ENCODE measurements at regions not wholly inside any gene's neighbourhood (a gene's known extent, or its start where the extent isn't known, plus 50 kb on each side); places are given as distances from the start of the nearest gene placed in this dataset.
A peak's percentile ranks its signal among the peaks of the same experiment; 100 is the strongest.

DNA sequence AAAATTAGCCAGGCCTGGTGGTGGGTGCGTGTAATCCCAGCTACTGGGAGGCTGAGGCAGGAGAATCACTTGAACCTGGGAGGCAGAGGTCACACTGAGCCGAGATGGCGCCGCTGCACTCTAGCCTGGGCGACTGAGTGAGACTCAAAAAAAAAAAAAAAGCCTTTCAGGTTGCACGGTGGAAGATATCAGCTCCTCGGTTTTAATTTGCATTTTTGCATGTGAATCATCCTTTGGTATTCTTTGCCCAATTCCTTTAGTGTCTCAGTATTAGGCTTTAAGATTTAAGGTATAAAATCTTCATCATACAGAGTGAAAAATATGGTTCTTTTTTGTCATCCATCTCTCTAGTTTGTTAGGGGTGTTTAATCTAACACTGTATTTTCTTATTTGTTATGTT, 173.6 kb upstream of the S1PR3 start:
- TF ChIP-seq, protein P1, sequence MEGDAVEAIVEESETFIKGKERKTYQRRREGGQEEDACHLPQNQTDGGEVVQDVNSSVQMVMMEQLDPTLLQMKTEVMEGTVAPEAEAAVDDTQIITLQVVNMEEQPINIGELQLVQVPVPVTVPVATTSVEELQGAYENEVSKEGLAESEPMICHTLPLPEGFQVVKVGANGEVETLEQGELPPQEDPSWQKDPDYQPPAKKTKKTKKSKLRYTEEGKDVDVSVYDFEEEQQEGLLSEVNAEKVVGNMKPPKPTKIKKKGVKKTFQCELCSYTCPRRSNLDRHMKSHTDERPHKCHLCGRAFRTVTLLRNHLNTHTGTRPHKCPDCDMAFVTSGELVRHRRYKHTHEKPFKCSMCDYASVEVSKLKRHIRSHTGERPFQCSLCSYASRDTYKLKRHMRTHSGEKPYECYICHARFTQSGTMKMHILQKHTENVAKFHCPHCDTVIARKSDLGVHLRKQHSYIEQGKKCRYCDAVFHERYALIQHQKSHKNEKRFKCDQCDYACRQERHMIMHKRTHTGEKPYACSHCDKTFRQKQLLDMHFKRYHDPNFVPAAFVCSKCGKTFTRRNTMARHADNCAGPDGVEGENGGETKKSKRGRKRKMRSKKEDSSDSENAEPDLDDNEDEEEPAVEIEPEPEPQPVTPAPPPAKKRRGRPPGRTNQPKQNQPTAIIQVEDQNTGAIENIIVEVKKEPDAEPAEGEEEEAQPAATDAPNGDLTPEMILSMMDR (IDR thresholded peaks at IDR 0.05; ENCODE audit: insufficient read depth, low read length): no peak
- no peak for DNase-seq (ENCODE audit: low read depth)
- no peak overlapping the region for H3K4me3 ChIP-seq (ENCODE audit: low read depth, low read length)

DNA sequence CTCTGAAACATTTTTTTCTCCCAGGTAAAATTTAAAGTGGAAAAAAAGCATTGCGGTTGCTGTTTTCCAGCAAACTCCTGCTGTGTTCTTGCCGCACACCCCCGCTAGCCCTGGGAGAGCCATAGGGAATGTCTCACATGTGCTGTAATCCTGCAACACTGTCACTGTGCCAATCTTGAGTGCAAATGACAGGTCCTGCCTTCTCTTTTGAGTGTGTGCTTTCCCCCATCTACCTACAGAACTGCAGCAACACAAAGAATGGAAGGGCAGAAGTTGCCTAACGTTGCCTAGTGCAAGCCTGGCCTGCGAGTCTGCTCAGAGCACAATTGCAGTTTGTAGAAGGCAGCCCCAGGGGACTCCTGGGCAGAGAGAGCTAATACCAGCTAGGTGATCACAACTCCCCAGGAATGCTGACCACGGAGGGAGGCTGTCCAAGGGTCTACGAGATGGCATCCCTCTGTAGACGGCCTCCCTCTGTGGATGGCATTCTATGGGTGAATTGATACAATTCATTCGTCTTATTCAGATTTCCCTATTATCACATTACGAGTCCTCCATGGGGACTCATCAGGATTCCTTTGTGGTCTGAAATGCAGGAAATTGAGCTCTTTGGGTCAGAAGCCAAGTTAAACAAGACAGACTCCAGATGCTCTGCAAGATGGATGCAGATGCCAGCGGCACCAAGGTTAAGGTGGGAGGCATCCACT, 172.6 kb upstream of the S1PR3 start:
- DNase-seq (ENCODE audit: low read depth): peak; percentile 67
- H3K4me3 ChIP-seq (ENCODE audit: low read depth, low read length): no peak overlapping the region
- TF ChIP-seq, protein P1 (IDR thresholded peaks at IDR 0.05; ENCODE audit: insufficient read depth, low read length): no peak

DNA sequence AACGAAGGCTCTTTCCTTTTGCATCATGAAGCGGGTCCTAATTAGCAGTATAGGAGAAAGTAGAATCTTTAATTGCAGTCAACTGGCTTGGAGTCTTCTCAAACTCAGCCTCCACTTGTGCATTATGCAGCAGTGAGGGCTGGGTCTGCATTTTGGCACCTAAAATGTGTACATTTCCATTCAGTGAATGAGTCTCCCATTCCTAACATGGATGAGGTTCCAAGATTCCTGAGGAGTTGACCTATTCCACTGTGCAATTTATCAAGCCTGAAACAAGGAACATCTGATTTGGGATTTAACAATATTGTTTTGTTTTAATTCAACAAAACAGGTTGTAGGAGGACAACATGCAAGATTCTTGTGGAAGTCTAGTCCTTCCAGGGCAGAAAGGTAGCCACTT, 171.8 kb upstream of the S1PR3 start:
- H3K4me3 ChIP-seq (ENCODE audit: low read depth, low read length): no peak overlapping the region
- peak; percentile 38 for DNase-seq (ENCODE audit: low read depth)
- TF ChIP-seq, protein P1 (IDR thresholded peaks at IDR 0.05; ENCODE audit: insufficient read depth, low read length): no peak

DNA sequence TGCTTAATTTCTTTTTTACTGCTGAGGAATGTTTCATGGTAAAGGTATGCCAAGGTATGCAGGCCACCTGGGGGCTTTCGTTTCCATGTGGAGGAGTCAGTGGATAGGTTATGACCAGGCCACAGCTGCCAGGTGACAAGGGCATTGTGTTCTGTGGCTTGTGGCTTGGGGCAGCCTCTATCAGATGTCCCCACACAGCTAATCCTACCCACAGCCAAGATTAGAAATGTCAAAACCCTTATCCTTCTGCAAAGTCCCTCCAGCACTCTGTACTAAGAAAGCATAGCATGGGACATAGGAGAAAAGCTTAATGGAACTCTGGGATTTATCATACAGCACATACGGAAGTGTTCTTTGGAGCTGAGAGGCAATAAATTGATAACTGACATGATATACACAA, 171.2 kb upstream of the S1PR3 start:
- TF ChIP-seq, protein P1 (IDR thresholded peaks at IDR 0.05; ENCODE audit: insufficient read depth, low read length): no peak
- no peak for DNase-seq (ENCODE audit: low read depth)
- H3K4me3 ChIP-seq (ENCODE audit: low read depth, low read length): no peak overlapping the region

DNA sequence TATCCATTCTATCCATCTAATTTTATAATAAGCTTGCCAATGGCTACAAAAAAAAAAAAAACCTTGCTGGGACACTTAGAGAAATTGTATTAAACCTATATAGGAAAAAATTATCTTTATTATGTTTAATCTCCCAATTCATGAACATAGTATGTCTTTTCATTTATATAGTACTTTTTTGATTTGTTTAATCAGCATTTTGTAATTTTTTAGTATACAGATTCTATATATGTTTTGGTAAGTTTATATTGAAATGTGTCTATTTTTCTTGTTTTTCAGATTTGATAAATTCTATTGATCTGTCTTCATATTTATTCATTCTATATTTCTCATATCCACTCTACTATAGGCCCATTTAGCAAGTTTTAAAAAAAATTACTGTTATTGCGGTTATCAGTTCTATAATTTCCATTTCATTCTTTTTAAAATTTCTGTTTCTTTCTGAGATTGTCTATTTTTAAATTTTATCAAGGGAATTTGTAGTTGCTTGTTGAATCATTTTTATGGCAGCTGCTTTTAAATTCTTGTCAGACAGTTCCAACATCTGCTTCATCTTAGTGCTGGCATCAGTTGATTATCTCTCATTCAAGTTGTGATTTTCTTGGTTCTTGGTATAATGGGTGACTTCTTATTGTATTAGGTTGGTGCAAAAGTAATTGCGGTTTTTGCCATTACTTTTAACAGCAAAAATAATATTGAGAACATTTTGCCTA, 170.1 kb upstream of the S1PR3 start:
- no peak for DNase-seq (ENCODE audit: low read depth)
- TF ChIP-seq, protein P1 (IDR thresholded peaks at IDR 0.05; ENCODE audit: insufficient read depth, low read length): no peak

DNA sequence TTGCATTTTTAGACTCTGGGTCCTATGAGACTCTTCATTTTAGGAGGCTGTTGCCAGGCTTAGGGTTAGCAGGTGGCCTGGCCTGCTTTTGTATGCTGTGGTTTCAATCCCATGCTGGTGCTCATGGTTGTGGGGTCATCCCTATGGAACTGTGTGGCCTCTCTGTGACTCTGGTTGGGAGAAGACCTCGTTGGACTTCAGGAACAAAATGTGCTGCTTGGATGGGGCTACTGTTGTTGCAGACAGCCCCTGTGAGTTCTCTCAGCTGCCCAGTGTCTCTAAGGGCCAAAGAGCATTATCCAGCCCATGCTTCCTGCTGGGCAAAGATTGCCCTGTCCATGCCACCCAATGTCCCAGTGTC, 169.5 kb upstream of the S1PR3 start:
- no peak for DNase-seq (ENCODE audit: low read depth)
- H3K4me3 ChIP-seq (ENCODE audit: low read depth, low read length): no peak overlapping the region
- TF ChIP-seq, protein P1 (IDR thresholded peaks at IDR 0.05; ENCODE audit: insufficient read depth, low read length): no peak

More for the DNA sequence above, 170.1 kb upstream of the S1PR3 start:
- H3K4me3 ChIP-seq (ENCODE audit: low read depth, low read length): no peak overlapping the region

Measured in fibroblast of the aortic adventitia (primary cell).